ENCODE measurements at regions not wholly inside any gene's neighbourhood (a gene's known extent, or its start where the extent isn't known, plus 50 kb on each side); places are given as distances from the start of the nearest gene placed in this dataset.

DNA sequence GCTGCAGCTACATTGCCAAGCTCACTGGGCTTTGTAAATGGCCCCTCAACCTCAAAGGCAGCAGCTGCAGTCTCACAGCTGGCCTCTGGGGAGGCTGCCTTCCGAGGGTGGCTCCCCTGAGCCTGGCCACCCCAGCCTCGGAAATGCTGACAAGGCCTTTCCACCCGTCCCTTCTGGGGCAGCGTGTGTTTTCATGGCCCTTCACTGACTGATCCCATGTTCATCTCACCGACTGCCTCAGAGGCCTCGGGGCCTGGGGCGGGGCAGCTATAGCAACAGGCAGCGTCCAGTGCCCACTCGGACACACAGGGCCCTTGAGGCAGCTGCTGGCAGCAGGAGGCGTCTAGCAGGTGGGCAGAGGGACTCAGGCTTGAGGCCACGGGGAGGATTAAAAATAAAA is 149.7 kb downstream of the GLI2 start:
- TF ChIP-seq KLF5 (IDR thresholded peaks at IDR 0.05; ENCODE audit: partially characterized antibody) (no peak), CTCF (IDR thresholded peaks at IDR 0.05 in 2 of 3, conservative IDR thresholded peaks at IDR 0.05 in 1 of 3; ENCODE audit: control insufficient read depth in 2 of 3, extremely low read depth in 1 of 3, insufficient read depth in 1 of 3, low read depth in 3 of 3, low read length in 3 of 3) (0 out of 6 replicates have a peak, but pooled peaks of 1 of the 3 experiments have one; percentile 12)
- BruUV-seq (replicated peaks) = no TSS peak
- ChIA-PET RAD21 (ENCODE audit: unreplicated experiment) (no interaction called here), CTCF (interaction anchor here (0.7 kb wide), 1 partner anchor 25 kb away, joined by 3 read pairs; no protein-coding TSS in a partner anchor), POLR2A (no interaction called here), SMC1A (ENCODE audit: uncharacterized antibody, unreplicated experiment) (interaction anchor here (0.7 kb wide), 1 partner anchor 13 kb away, joined by 3 read pairs; no protein-coding TSS in a partner anchor)
- Histone ChIP-seq H3K36me3 (ENCODE audit: control insufficient read depth in 2 of 2, insufficient read depth in 2 of 2, low read length in 1 of 2) (no peaks in the 10 kb centered on the region), H3K4me3 (no peak overlapping the region), H3K4me2 (ENCODE audit: control insufficient read depth, insufficient read depth) (no peak overlapping the region), H3K9ac (ENCODE audit: control insufficient read depth, insufficient read depth, low read length) (no peak overlapping the region), H3K79me2 (ENCODE audit: control insufficient read depth, insufficient read depth, low read length) (no peaks in the 10 kb centered on the region), H2AFZ (ENCODE audit: control insufficient read depth, low read depth, low read length) (no peak overlapping the region), H3K9me3 (replicated peaks; ENCODE audit: control insufficient read depth, insufficient read depth, low read length) (no peaks in the 10 kb centered on the region), H3K27me3 (replicated peaks in 1 of 2; ENCODE audit: control insufficient read depth in 2 of 2, insufficient read depth in 2 of 2, low read length in 1 of 2) (peaks cover 1 to 3% of the 10 kb centered on the region in 2 experiments; a peak in 2 of 4 replicates), H4K20me1 (ENCODE audit: control insufficient read depth, insufficient read depth) (no peaks in the 10 kb centered on the region), H3K4me1 (ENCODE audit: control insufficient read depth, insufficient read depth, low read length) (no peaks in the 10 kb centered on the region), H3K27ac (ENCODE audit: control insufficient read depth, insufficient read depth) (no peak overlapping the region)
- ATAC-seq (peak; percentile 53), FAIRE-seq (no peak), DNase-seq (ENCODE audit: low read depth, low spot score) (no peak)
- 13% methylated on average over 11 of the region's 11 CpGs for WGBS (ENCODE audit: insufficient coverage, insufficient replicate concordance, low lambda C conversion rate, missing lambda C conversion rate)
- intact Hi-C loops (cut with micrococcal nuclease; ENCODE audit: unreplicated experiment) = no loop called here
- in situ Hi-C loops (cut with MboI) = no loop called here

DNA sequence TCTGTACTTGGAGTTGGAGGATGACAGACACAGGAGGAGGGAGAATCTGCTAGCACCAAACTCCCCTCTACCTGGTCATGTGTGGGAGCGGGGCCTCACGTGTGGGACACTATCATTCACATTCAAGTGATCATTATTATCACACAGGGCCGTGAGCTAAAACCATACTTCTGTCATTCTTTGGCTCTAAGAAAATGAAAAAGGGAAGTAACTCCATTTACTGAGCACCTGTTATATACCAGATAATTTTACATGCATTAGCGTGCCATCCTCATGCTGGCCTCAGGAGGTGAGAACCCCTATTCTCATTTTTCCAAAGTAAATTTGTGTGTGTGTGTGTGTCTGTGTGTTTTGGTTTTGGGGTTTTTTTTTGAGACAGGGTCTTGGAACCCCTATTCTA is 150.1 kb downstream of the GLI2 start:
- no peaks in the 10 kb centered on the region for H3K4me1 ChIP-seq (ENCODE audit: control insufficient read depth, insufficient read depth, low read length)
- FAIRE-seq (no peak), DNase-seq (ENCODE audit: low read depth, low spot score) (no peak), ATAC-seq (peak; percentile 44)
- H3K27me3 ChIP-seq (replicated peaks in 1 of 2; ENCODE audit: control insufficient read depth in 2 of 2, insufficient read depth in 2 of 2, low read length in 1 of 2) = peaks cover 0 to 3% of the 10 kb centered on the region in 2 experiments; a peak in 1 of 4 replicates
- 17% methylated on average over 4 of the region's 4 CpGs for WGBS (ENCODE audit: insufficient coverage, insufficient replicate concordance, low lambda C conversion rate, missing lambda C conversion rate)
- no peaks in the 10 kb centered on the region for H3K36me3 ChIP-seq (ENCODE audit: control insufficient read depth in 2 of 2, insufficient read depth in 2 of 2, low read length in 1 of 2)
- no peak overlapping the region for H3K4me2 ChIP-seq (ENCODE audit: control insufficient read depth, insufficient read depth)
- H3K9me3 ChIP-seq (replicated peaks; ENCODE audit: control insufficient read depth, insufficient read depth, low read length) = no peaks in the 10 kb centered on the region
- H3K9ac ChIP-seq (ENCODE audit: control insufficient read depth, insufficient read depth, low read length) = no peak overlapping the region
- RAD21 ChIA-PET (ENCODE audit: unreplicated experiment) = no interaction called here
- POLR2A ChIA-PET = no interaction called here
- H3K27ac ChIP-seq (ENCODE audit: control insufficient read depth, insufficient read depth) = no peak overlapping the region
- no peak for TF ChIP-seq USF1 (IDR thresholded peaks at IDR 0.05; ENCODE audit: borderline replicate concordance, extremely low read length, insufficient read depth, low read depth, low read length)
- peak; percentile 21 to 51; a peak in 1 of 4 replicates for TF ChIP-seq BHLHE40 (IDR thresholded peaks at IDR 0.05; ENCODE audit: borderline replicate concordance in 1 of 2, low read depth in 2 of 2, low read length in 1 of 2)
- CTCF ChIA-PET = no interaction called here
- H3K4me3 ChIP-seq = no peak overlapping the region
- no TSS peak for BruUV-seq (replicated peaks)
- SMC1A ChIA-PET (ENCODE audit: uncharacterized antibody, unreplicated experiment) = interaction anchor here (0.7 kb wide), 1 partner anchor 13 kb away, joined by 3 read pairs; no protein-coding TSS in a partner anchor
- H4K20me1 ChIP-seq (ENCODE audit: control insufficient read depth, insufficient read depth) = no peaks in the 10 kb centered on the region
- intact Hi-C loops (cut with micrococcal nuclease; ENCODE audit: unreplicated experiment) = no loop called here
- in situ Hi-C loops (cut with MboI) = no loop called here
- H3K79me2 ChIP-seq (ENCODE audit: control insufficient read depth, insufficient read depth, low read length) = no peaks in the 10 kb centered on the region
- H2AFZ ChIP-seq (ENCODE audit: control insufficient read depth, low read depth, low read length) = no peak overlapping the region
